GM18526 (cell line): ENCODE measurements at regions not wholly inside any gene's neighbourhood (a gene's known extent, or its start where the extent isn't known, plus 50 kb on each side); places are given as distances from the start of the nearest gene placed in this dataset.

ENCODE experiments used
- POLR2A ChIP-seq: IDR thresholded peaks from 3 replicates; pipeline ENCODE4 v1.6.1; 2011; ENCODE audit not compliant: insufficient read length; ENCODE audit errors: extremely low read depth

GRCh38 chr22:48867891-48868290, 959.8 kb downstream of the BRD1 start:
- TF ChIP-seq POLR2A: no peak

GRCh38 chr22:48866906-48867681, 960.6 kb downstream of the BRD1 start:
- no peak for TF ChIP-seq POLR2A

DNA sequence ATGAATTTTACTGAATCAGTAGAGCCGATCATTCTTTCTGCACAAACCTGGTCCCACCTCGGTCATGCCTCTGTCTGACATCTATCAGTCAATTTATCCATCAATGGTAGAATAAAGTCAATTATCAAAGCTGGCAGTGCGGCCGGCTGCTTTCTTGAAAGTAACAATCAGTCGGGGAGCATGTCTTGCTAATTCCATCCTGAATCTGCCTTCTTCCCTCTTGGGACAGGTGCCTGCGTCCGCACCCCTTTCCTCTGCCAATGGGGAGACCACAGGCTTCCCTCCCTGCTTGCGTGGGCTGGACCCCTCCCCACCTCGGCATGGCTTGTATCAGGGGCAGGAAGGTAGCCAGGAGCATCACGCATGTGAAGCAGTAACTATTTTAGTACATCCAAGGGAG, 962.9 kb downstream of the BRD1 start:
- no peak for TF ChIP-seq POLR2A

DNA sequence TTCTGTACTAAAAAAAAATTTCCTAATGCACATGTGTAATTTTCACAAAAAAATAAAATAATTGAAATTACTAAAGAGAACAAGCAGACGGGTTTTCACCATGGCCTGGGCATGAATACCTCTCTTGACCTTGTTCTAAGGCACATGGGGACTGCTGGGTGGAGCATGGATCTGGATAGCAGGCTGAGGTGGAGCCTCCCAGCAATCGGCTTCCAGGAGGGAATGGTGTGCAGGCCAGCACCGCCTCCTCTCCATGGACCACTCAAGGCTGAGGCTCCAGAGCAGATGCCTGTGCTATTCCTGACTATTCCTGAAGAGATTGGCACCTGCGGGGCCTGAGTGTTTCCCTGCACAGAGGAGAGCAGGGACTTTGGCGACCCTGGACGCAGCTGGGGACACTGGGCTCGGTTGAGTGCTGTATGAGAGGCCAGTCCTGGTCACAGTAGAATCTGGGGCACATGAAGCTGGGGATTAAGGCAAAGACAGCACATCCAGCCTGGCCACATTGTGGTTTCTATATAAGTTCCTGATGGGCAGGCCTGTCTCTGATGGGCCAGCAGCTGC, 963.6 kb downstream of the BRD1 start:
- TF ChIP-seq POLR2A: no peak

DNA sequence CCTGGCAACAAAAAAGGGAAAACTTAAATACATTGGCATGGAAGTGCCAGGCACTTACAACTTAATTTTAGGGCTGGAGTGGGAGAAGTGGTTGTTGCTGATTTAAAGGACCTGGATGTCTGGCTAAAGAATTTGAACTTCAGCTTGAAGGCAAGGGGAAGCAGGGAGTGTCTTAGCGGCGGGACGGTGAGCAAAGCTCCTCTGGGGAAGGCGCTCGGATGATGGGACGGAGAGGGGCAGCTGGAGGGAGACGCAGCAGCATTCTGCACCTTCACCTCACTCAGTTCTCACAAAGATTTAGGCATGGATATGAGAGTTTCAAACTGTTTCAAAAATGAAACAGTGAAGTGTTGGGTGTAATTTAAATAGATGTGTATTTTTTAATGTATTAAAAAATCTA, 967.1 kb downstream of the BRD1 start:
- TF ChIP-seq POLR2A: no peak

- TF ChIP-seq POLR2A: no peak
Measured at GRCh38 chr22:48858856-48859255, 968.8 kb downstream of the BRD1 start.

DNA sequence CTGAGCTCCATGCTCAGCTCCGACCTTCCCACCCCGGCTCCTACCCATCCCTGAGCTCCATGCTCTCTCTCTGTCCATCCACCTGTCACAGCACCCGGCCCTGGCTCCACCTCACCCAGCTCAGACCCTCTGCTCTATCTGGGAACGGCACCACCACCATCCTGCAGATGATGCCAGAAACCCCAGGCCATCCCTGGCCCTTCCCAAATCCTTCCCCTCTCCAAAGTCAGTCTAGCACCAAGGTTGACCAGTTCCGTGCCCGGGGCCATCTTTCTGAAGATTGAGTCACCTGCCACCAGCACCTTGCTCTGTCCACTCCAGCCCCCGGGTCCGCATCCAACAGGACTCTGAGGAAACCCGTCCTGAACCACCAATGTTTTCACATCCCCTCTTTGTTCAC, 969.6 kb downstream of the BRD1 start:
- no peak for TF ChIP-seq POLR2A

- no peak for TF ChIP-seq POLR2A
Measured at GRCh38 chr22:48857202-48857805, 970.4 kb downstream of the BRD1 start.

DNA sequence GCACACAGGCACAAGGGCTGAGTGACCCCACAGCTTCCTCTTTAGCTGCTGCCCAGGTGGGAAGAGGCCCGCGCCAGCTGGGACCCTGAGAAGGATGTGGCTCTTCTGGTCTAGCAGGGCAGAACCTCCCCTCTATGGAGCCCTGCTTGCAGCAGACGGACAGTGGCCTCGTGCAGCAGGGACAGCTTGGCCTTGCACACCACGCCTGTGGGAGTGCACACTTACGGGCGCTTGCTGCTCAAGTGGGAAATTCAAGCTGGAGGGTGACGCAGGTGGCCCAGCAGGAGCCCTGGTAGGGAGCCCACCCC, 971.4 kb downstream of the BRD1 start:
- TF ChIP-seq POLR2A: no peak

- no peak for TF ChIP-seq POLR2A
Measured at GRCh38 chr22:48855593-48856307, 971.9 kb downstream of the BRD1 start.

DNA sequence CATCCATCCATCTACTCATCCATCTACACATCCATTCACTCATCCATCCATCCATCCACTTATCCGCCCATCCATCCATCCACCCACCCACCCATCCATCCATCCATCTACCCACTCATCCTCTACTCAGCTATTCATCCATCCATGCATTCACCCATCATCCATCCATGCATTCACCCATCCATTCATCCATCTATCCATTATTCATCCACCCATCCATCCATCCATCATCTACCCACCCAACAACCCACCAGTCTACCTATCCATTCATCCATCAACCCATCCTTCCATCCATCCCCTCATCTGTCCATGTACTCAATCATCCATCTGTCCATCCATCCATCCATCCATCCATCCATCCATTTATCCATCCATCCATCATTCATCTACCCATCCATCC, 972.7 kb downstream of the BRD1 start:
- TF ChIP-seq POLR2A: no peak

GRCh38 chr22:48853627-48854240, 973.9 kb downstream of the BRD1 start:
- TF ChIP-seq POLR2A: no peak

DNA sequence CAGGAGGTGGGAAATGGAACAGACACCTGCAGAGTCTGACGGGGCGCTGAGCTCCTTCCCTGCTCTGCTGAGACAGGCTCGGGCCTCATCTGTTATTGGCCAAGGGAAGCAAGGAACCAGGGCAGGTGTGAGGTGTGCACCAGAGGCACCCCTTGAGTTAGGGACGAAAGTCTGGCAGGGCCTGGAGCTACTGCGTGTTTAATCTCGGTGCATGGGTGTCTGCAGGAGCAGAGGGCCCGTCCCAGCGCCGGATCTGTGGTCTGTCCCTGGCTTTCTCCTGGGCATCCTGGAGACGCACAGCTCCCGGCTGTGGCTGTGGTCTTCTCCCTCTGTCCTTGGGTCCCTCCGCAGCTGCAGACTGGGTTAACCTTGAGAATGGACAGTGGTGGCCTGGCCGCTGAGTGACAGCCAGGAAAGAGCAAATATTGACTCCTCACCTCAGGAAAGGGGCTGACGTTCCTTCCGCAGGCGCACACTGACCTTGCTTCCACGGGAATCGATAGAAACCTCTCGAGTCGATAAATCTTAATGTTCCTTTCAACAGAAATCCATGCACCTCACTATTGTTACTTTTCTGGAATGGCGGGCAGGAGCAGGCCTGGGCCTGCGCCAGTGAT, 975.6 kb downstream of the BRD1 start:
- no peak for TF ChIP-seq POLR2A

GRCh38 chr22:48850658-48851287, 976.9 kb downstream of the BRD1 start:
- no peak for TF ChIP-seq POLR2A
